Hepatocyte (in vitro differentiated cells): ENCODE measurements at regions not wholly inside any gene's neighbourhood (a gene's known extent, or its start where the extent isn't known, plus 50 kb on each side); places are given as distances from the start of the nearest gene placed in this dataset.

ENCODE experiments used
- EZH2 ChIP-seq: fragments of 200-600 bp; sonication (generic); IDR thresholded peaks from 2 replicates; pipeline ENCODE4 v1.6.1; 2016; ENCODE audit warnings: antibody characterized with exemption, mild to moderate bottlenecking, borderline replicate concordance
- TF ChIP-seq, protein P1 (sequence below): fragments of 200-600 bp; sonication (generic); IDR thresholded peaks from 2 replicates; pipeline ENCODE4 v1.5.1; 2016; ENCODE audit warnings: antibody characterized with exemption, mild to moderate bottlenecking; ENCODE audit not compliant: poor library complexity

DNA sequence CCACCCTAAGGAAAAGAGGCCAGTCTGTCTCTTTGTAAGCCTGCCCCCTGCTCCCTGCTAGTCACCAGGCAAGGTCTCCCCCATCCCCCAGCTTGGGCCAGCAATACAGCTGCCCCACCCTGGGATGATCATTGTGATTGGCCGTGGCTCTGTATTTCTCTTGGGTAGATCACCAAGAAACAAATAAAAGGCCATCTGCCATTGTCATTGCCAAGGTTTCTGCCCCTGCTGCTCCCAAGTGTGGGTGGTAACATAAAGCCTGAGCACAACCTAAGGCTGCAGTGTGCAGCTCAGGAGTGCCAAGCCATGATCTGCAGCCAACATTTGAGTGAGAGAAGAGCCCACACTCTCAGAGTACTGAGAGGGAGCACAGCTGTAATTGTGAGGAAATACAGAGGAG lies 241.0 kb upstream of the POF1B start:
- TF ChIP-seq, protein P1, sequence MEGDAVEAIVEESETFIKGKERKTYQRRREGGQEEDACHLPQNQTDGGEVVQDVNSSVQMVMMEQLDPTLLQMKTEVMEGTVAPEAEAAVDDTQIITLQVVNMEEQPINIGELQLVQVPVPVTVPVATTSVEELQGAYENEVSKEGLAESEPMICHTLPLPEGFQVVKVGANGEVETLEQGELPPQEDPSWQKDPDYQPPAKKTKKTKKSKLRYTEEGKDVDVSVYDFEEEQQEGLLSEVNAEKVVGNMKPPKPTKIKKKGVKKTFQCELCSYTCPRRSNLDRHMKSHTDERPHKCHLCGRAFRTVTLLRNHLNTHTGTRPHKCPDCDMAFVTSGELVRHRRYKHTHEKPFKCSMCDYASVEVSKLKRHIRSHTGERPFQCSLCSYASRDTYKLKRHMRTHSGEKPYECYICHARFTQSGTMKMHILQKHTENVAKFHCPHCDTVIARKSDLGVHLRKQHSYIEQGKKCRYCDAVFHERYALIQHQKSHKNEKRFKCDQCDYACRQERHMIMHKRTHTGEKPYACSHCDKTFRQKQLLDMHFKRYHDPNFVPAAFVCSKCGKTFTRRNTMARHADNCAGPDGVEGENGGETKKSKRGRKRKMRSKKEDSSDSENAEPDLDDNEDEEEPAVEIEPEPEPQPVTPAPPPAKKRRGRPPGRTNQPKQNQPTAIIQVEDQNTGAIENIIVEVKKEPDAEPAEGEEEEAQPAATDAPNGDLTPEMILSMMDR = no peak
- TF ChIP-seq EZH2 = no peak
